Uterus (tissue), 3 donors: ENCODE measurements at regions not wholly inside any gene's neighbourhood (a gene's known extent, or its start where the extent isn't known, plus 50 kb on each side); places are given as distances from the start of the nearest gene placed in this dataset.

Experiments used
- DNase-seq, 2 donors: peaks; one replicate each; pipeline ENCODE4 v3.0.0-alpha.2; 2019 to 2020
- H3K27ac ChIP-seq, 2 donors: fragments of 200-600 bp; sonication (generic); 1 replicate in 1 of 2; 2 replicates in 1 of 2; pipeline ENCODE4 v1.5.1; 2016 to 2018
- H3K27me3 ChIP-seq, 2 donors: fragments of 200-600 bp; sonication (generic); one replicate each; pipeline ENCODE4 v1.5.1; 2018 to 2019; ENCODE audit warnings: control low read depth in 1 of 2
- H3K36me3 ChIP-seq, 2 donors: fragments of 200-600 bp; sonication (generic); one replicate each; pipeline ENCODE4 v1.5.1; 2019; ENCODE audit warnings: control low read depth in 1 of 2
- H3K4me1 ChIP-seq, 2 donors: fragments of 200-600 bp; sonication (generic); one replicate each; pipeline ENCODE4 v1.5.1; 2018 to 2019; ENCODE audit warnings: control low read depth in 1 of 2
- H3K4me3 ChIP-seq, 2 donors: fragments of 200-600 bp; sonication (generic); 1 replicate in 1 of 2; 2 replicates in 1 of 2; pipeline ENCODE4 v1.5.1; 2018 to 2019; ENCODE audit warnings: mild to moderate bottlenecking in 1 of 2
- H3K9me3 ChIP-seq, 2 donors: fragments of 200-600 bp; sonication (generic); one replicate each; pipeline ENCODE4 v1.5.1; 2019; ENCODE audit warnings: control low read depth in 1 of 2
- CTCF ChIP-seq, 4 experiments: fragments of 200-600 bp in 2 of 4; fragments of 450-650 bp in 2 of 4; sonication (generic) in 2 of 4; IDR thresholded peaks; one replicate each; pipeline ENCODE4 v1.5.1; 2016 to 2019; ENCODE audit warnings: antibody characterized with exemption in 4 of 4, mild to moderate bottlenecking in 2 of 4, moderate library complexity in 1 of 4
- POLR2A ChIP-seq, 2 donors: fragments of 450-650 bp; IDR thresholded peaks; one replicate each; pipeline ENCODE4 v1.6.1; 2016; ENCODE audit warnings: antibody characterized with exemption in 2 of 2, mild to moderate bottlenecking in 1 of 2, moderate library complexity in 1 of 2
- intact Hi-C: fragments of 100-400 bp; cut with DNase I; formaldehyde crosslinking; loops from one replicate; pipeline ENCODE4 v1.15.1; 2023; ENCODE audit warnings: low total_unique reads
- donor health status: DM: yes; HTN: yes; CAD: no.

GRCh38 chr1:14294860-14295536 is 303.5 kb upstream of the KAZN start:
- Histone ChIP-seq H3K27ac (no peak overlapping the region), H3K4me3 (no peak overlapping the region), H3K4me1 (no peaks in the 10 kb centered on the region), H3K27me3 (no peaks in the 10 kb centered on the region), H3K36me3 (no peaks in the 10 kb centered on the region), H3K9me3 (no peaks in the 10 kb centered on the region)
- intact Hi-C loops, result no loop called here
- TF ChIP-seq POLR2A (IDR thresholded peaks at IDR 0.05) (no peak), CTCF (IDR thresholded peaks at IDR 0.05) (no peak)
- no peak for DNase-seq

DNA sequence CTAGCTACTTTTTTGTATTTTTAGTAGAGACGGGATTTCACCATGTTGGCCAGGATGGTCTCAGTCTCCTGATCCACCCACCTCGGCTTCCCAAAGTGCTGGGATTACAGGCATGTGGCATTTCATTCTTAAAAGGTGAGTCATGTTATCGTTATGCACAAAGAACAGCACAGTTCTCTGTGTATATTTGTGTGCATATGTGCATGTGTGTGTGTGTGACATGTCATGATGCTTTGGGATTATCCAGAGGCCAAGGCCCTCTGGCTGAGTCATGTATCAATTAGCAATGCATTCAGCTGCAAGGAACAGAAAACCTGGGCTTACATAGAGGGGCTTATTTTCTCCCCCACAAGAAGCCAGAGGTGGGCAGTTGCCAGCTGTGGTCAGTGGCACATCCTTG is 301.7 kb upstream of the KAZN start:
- Histone ChIP-seq H3K36me3 (no peaks in the 10 kb centered on the region), H3K27ac (no peak overlapping the region), H3K27me3 (no peaks in the 10 kb centered on the region), H3K4me1 (no peaks in the 10 kb centered on the region), H3K9me3 (no peaks in the 10 kb centered on the region), H3K4me3 (no peak overlapping the region)
- DNase-seq, result no peak
- intact Hi-C loops, result no loop called here
- TF ChIP-seq POLR2A (IDR thresholded peaks at IDR 0.05) (no peak), CTCF (IDR thresholded peaks at IDR 0.05) (no peak)

DNA sequence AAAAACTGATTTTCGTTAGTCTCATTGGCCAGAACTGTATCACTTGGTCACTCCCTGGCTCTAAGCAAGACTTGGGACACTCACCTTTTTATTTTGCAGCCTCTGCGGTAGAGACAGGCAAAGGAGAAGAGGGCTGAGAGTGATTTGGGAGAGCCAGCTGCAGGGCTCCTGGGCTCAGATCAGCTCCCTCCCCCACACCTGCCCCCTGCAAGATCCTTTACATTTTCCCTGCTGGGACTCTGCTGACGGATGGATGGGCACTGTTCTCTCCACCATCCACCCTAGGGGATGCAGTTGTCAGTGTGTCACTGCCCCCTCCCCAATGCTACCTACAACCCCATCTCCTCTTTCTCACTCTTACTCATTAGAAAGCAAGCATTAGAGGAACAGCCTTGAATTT is 301.1 kb upstream of the KAZN start:
- intact Hi-C loops, result no loop called here
- DNase-seq, result no peak
- H3K36me3 ChIP-seq, result no peaks in the 10 kb centered on the region
- H3K27ac ChIP-seq, result no peak overlapping the region
- H3K4me3 ChIP-seq, result no peak overlapping the region
- no peaks in the 10 kb centered on the region for H3K9me3 ChIP-seq
- H3K27me3 ChIP-seq, result no peaks in the 10 kb centered on the region
- H3K4me1 ChIP-seq, result no peaks in the 10 kb centered on the region
- TF ChIP-seq CTCF (IDR thresholded peaks at IDR 0.05) (no peak), POLR2A (IDR thresholded peaks at IDR 0.05) (no peak)

DNA sequence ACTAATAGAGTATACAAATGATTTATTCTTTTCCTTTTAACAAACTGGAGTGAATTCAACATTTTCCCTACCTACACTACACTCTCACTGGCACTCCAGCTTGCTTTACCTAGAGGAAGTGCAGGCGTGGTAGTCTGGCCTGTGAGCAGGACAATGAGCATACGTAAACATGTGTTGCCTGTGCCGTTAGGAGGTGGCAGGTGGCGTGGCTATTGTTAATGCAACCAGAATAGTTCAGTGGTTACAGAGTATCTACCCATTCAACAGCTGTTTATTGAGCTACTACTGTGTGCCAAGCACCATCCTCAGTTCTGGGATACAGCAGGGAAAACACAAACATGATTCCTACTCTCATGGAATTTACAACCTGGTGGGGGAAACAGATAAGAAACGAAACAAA is 299.7 kb upstream of the KAZN start:
- Histone ChIP-seq H3K27me3 (no peaks in the 10 kb centered on the region), H3K27ac (no peak overlapping the region), H3K4me3 (no peak overlapping the region), H3K36me3 (no peaks in the 10 kb centered on the region), H3K4me1 (no peaks in the 10 kb centered on the region), H3K9me3 (no peaks in the 10 kb centered on the region)
- TF ChIP-seq CTCF (IDR thresholded peaks at IDR 0.05) (no peak), POLR2A (IDR thresholded peaks at IDR 0.05) (no peak)
- intact Hi-C loops, result no loop called here
- no peak for DNase-seq

GRCh38 chr1:14300991-14301703 is 297.3 kb upstream of the KAZN start:
- Histone ChIP-seq H3K9me3 (no peaks in the 10 kb centered on the region), H3K27me3 (no peaks in the 10 kb centered on the region), H3K4me3 (no peak overlapping the region), H3K4me1 (no peaks in the 10 kb centered on the region), H3K27ac (no peak overlapping the region), H3K36me3 (no peaks in the 10 kb centered on the region)
- TF ChIP-seq POLR2A (IDR thresholded peaks at IDR 0.05), result no peak
- TF ChIP-seq CTCF (IDR thresholded peaks at IDR 0.05), result no peak
- intact Hi-C loops, result no loop called here
- DNase-seq, result no peak
